ENCODE measurements at regions not wholly inside any gene's neighbourhood (a gene's known extent, or its start where the extent isn't known, plus 50 kb on each side); places are given as distances from the start of the nearest gene placed in this dataset.
"Not testable (repeated sequence)": the region's sequence is repeated elsewhere in the genome, so short reads cannot be mapped to it uniquely, and the experiment has no call there.

GRCh38 chr6:14217728-14218518 is 100.4 kb downstream of the CD83 start:
- no peak for DNase-seq (ENCODE audit: low read depth in 2 of 2)

- no peak for DNase-seq (ENCODE audit: low read depth in 2 of 2)
Measured at GRCh38 chr6:14218519-14218800, 100.9 kb downstream of the CD83 start.

DNA sequence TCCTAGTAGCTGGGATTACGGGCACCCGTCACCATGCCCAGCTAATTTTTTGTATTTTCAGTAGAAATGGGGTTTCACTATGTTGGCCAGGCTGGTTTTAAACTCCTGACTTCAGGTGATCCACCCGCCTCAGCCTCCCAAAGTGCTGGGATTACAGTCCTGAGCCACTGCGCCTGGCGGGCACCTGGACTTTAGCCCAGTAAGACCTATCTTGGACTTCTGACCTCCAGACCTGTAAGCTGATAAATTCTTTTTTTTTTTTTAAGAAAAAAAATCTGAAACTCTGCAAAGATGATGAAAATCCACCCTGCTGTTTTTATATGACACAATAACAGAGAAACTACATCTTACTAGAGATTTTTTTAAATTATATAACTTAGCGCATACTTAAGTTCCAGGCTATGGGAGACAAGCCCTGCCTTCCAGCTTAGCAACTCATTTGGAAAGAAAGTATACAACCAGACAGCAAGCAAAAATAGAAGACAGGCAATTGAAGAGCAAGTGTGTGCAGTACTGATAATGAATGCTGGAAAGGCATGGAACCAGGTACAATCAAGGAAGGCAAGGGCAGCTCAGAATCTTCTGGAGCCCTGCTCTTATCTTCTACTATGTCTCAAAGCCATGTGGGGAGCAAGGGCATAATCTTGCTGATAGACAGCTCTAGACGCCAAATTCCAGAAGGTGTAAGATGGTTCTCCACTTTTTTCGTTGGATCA is 104.2 kb downstream of the CD83 start:
- no peak for DNase-seq (ENCODE audit: low read depth in 2 of 2)

DNA sequence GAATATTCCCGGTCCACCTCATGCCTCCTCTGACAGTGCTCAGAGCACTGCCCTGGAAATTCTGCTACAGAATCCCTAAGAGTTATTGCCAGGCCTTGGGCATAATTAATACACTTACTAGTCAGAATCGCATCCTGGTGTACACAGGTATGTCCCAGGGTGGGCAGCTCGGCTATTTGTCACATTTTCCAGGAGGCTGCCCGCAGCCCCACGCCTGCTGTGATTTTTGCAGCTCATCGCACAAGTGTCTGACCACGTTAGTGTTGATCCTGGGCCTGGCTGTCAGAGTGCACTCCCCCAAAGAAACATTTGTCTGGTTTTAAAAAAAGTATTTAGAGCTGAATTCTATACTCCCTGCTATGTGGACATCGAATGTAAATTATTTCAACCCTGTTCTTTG is 105.4 kb downstream of the CD83 start:
- DNase-seq (ENCODE audit: low read depth in 2 of 2): no peak

DNA sequence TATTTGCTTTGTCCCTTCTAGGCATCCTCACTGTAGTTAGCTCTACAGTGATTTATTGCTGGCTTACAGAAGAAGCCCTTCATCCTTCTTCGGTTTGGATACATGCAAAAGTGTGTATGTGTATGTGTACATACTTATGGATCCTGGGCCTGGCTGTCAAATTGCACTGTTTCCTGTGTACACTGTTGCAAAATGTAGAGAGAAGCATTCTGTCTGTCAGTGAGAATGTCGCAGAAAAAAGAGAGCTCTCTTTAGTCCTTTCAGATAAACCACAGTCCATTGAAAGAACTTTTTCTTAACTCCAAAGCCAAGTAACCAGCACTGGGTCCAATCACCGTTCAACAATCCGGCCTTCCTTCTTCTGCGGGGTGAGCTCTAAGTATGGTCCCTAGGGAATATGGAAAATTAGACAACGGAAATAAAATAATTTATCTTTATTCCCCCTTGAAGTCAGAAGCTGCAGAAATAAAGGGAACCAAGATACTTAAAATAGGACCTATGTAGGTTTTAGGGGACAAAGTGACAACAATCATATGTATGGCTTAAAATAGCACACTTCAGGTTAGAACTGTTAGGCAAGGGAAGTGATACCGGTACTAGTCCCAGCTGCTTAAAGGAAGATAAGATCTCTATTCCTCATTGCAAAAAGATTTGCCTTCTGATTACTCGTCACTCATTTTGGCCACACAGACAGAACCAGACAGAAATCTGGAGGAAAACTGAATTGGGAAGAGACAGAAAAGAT is 107.0 kb downstream of the CD83 start:
- DNase-seq (ENCODE audit: low read depth in 2 of 2): no peak

GRCh38 chr6:14226051-14226660 is 108.6 kb downstream of the CD83 start:
- DNase-seq (ENCODE audit: low read depth in 2 of 2): no peak

- DNase-seq (ENCODE audit: low read depth in 2 of 2): no peak
Measured at GRCh38 chr6:14228571-14228970, 111.0 kb downstream of the CD83 start.

DNA sequence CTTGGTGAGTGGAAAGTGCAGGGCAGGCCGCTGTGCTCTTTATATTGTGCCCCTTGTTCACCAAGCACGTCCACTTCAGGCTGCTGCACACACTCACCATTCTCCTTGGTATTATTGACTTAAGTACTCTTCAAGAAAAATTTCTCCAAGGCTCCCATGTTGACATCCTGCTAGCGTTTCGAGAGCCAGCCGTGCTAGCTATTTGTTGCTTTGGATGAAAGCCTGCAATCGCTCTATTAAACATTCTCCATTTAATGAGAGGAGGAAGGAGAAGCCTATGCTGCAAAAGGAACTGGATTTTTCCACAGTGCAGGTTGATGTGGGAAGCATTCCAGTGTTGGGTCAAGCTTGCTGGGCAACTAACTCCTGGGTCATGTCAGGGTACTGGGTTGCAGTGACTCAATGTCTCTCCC is 113.5 kb downstream of the CD83 start:
- DNase-seq (ENCODE audit: low read depth in 2 of 2): no peak

GRCh38 chr6:14231501-14232280 is 114.1 kb downstream of the CD83 start:
- DNase-seq (ENCODE audit: low read depth in 2 of 2): no peak

GRCh38 chr6:14232889-14233288 is 115.3 kb downstream of the CD83 start:
- DNase-seq (ENCODE audit: low read depth in 2 of 2): no peak

DNA sequence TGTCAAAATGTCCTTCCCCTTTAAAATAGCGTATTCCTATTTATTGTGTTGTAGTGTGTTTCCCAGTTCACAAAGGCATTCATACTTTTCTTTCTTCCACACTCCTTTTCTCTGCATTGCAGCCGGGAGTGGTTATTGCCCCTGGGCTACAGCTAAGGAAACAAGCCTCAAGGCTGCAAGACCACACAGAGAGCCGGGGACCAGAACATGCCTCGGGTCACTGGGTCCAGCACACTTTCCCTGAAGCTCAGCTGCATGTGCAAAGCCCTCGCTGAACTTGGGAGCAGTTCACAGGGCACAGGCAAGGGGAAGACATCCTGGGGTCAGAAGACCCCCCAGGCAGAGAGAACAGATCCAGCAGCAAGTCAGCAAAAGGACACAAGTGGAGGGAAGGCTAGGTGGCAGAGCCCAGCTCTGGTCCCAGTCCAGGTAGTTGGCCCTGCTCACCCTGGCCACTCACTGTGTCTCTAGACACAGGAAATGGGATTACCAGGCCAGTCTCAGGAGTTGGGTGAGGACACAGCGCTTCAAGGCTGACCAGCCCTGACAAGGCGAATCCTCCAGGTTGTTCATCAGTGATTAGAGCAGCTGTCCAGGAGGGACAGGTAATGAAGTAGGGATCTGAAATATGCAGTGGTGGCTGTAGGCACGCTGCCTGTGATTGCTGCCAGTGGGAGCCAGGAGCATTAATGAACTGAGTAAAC is 118.2 kb downstream of the CD83 start:
- no peak for DNase-seq (ENCODE audit: low read depth in 2 of 2)

DNA sequence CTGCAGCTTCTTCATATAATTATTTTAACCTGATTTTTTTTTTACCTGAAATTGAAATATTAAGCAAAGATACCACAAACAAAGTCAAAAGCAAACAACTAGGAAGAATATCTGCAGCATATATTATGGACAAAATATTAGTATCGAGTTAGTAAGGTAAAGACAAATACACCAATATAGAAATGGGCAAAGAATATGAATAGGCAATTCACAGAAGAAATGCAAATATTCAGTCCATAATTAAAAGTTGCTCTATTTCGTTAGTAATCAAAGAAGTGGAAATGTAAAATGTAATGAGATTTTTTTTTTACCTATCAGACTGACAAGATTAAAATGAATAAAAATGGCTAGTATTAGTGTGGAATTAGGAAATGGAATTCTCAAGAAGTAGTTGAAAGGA is 121.5 kb downstream of the CD83 start:
- DNase-seq (ENCODE audit: low read depth in 2 of 2): no peak

- DNase-seq (ENCODE audit: low read depth in 2 of 2): no peak
Measured at GRCh38 chr6:14240411-14241166, 123.0 kb downstream of the CD83 start.

- DNase-seq (ENCODE audit: low read depth in 2 of 2): no peak
Measured at GRCh38 chr6:14241255-14242070, 123.9 kb downstream of the CD83 start.

- DNase-seq (ENCODE audit: low read depth in 2 of 2): not testable (repeated sequence)
Measured at GRCh38 chr6:14242912-14243311, 125.3 kb downstream of the CD83 start.

DNA sequence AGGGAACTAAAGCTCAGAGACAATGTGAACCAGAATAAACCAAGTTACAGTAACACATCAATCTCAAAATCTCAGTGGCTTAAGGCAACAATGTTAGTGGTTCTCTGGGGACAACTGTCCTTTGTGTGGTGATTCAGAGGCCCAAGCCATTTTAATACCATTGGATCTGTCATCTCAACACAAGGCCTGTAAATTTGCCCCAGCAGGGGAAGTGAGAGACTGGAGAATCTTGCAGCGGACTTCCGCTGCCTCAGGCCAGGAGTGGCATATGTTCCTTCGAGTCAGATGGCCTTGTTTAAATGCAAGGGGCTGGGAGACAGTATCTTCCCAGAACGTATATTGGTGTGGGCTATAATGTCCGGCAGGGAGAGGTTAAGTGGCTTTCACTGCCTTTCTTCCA is 126.0 kb downstream of the CD83 start:
- DNase-seq (ENCODE audit: low read depth in 2 of 2): no peak

DNA sequence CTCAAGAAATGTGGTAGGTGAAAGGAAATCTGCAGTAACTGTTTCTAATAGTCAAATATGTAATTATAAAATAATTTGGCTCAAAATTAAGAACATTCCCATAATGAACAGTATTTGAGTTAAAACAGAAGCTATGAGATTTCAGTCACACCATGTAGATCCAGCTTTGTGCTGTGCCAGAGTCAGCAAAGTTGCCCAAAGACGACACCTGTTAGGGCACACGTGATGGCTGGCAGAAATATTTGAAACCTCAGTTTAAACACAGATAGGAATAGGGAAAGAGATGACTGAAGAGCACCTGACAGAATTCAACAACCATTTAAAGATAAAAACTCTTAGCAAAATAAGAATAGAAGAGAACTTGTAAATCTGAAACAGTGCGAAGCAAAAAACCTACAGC is 129.3 kb downstream of the CD83 start:
- no peak for DNase-seq (ENCODE audit: low read depth in 2 of 2)

- DNase-seq (ENCODE audit: low read depth in 2 of 2): no peak
Measured at GRCh38 chr6:14250573-14250972, 133.0 kb downstream of the CD83 start.

DNA sequence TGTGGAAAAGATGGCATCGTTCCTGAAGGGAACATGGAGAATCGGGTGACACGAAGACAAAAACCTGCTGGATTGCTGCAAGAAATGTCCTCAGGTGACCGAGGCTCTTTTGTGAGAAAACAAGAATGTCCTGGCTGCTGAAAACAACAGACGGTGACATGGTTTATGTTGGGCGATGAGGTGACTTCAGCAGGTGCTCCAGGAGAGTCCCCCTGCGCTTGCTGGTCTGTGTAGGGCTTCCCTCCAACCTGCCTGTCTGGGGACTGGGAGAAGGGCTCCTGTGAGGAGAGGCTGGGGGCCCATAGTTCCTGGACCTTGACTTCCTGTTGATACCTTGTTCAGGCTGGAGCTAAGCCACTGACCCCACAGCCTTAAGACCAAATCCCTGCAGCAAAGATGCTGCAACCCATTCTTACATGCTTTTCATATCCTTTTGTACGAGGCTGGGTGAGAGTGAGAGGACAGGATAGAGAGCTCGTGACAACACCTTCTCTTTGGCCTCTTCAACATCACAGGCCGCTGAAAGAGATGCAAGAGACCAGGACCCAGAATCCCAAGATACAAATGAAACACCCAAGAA is 134.8 kb downstream of the CD83 start:
- no peak for DNase-seq (ENCODE audit: low read depth in 2 of 2)

All from stimulated activated CD8-positive, alpha-beta memory T cell treated with anti-CD3 and anti-CD28 coated beads, Interleukin-15, amount 100 ng/mL, for 4 hours (primary cell).